ENCODE measurements at regions not wholly inside any gene's neighbourhood (a gene's known extent, or its start where the extent isn't known, plus 50 kb on each side); places are given as distances from the start of the nearest gene placed in this dataset.

GRCh38 chr7:3151784-3152183 is 108.1 kb upstream of the CARD11 start (continued):
- TF ChIP-seq, protein P1, sequence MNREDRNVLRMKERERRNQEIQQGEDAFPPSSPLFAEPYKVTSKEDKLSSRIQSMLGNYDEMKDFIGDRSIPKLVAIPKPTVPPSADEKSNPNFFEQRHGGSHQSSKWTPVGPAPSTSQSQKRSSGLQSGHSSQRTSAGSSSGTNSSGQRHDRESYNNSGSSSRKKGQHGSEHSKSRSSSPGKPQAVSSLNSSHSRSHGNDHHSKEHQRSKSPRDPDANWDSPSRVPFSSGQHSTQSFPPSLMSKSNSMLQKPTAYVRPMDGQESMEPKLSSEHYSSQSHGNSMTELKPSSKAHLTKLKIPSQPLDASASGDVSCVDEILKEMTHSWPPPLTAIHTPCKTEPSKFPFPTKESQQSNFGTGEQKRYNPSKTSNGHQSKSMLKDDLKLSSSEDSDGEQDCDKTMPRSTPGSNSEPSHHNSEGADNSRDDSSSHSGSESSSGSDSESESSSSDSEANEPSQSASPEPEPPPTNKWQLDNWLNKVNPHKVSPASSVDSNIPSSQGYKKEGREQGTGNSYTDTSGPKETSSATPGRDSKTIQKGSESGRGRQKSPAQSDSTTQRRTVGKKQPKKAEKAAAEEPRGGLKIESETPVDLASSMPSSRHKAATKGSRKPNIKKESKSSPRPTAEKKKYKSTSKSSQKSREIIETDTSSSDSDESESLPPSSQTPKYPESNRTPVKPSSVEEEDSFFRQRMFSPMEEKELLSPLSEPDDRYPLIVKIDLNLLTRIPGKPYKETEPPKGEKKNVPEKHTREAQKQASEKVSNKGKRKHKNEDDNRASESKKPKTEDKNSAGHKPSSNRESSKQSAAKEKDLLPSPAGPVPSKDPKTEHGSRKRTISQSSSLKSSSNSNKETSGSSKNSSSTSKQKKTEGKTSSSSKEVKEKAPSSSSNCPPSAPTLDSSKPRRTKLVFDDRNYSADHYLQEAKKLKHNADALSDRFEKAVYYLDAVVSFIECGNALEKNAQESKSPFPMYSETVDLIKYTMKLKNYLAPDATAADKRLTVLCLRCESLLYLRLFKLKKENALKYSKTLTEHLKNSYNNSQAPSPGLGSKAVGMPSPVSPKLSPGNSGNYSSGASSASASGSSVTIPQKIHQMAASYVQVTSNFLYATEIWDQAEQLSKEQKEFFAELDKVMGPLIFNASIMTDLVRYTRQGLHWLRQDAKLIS (CRISPR knock-in tag; IDR thresholded peaks at IDR 0.05; ENCODE audit: borderline replicate concordance): no peak
- TF ChIP-seq, protein P2, sequence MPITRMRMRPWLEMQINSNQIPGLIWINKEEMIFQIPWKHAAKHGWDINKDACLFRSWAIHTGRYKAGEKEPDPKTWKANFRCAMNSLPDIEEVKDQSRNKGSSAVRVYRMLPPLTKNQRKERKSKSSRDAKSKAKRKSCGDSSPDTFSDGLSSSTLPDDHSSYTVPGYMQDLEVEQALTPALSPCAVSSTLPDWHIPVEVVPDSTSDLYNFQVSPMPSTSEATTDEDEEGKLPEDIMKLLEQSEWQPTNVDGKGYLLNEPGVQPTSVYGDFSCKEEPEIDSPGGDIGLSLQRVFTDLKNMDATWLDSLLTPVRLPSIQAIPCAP (CRISPR knock-in tag; IDR thresholded peaks at IDR 0.05): no peak
- TF ChIP-seq CREB1 (CRISPR knock-in tag; IDR thresholded peaks at IDR 0.05): no peak
- TF ChIP-seq, protein P3, sequence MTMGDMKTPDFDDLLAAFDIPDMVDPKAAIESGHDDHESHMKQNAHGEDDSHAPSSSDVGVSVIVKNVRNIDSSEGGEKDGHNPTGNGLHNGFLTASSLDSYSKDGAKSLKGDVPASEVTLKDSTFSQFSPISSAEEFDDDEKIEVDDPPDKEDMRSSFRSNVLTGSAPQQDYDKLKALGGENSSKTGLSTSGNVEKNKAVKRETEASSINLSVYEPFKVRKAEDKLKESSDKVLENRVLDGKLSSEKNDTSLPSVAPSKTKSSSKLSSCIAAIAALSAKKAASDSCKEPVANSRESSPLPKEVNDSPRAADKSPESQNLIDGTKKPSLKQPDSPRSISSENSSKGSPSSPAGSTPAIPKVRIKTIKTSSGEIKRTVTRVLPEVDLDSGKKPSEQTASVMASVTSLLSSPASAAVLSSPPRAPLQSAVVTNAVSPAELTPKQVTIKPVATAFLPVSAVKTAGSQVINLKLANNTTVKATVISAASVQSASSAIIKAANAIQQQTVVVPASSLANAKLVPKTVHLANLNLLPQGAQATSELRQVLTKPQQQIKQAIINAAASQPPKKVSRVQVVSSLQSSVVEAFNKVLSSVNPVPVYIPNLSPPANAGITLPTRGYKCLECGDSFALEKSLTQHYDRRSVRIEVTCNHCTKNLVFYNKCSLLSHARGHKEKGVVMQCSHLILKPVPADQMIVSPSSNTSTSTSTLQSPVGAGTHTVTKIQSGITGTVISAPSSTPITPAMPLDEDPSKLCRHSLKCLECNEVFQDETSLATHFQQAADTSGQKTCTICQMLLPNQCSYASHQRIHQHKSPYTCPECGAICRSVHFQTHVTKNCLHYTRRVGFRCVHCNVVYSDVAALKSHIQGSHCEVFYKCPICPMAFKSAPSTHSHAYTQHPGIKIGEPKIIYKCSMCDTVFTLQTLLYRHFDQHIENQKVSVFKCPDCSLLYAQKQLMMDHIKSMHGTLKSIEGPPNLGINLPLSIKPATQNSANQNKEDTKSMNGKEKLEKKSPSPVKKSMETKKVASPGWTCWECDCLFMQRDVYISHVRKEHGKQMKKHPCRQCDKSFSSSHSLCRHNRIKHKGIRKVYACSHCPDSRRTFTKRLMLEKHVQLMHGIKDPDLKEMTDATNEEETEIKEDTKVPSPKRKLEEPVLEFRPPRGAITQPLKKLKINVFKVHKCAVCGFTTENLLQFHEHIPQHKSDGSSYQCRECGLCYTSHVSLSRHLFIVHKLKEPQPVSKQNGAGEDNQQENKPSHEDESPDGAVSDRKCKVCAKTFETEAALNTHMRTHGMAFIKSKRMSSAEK (CRISPR knock-in tag; IDR thresholded peaks at IDR 0.05; ENCODE audit: borderline replicate concordance): no peak
- no peak for TF ChIP-seq ZNF317 (CRISPR knock-in tag; IDR thresholded peaks at IDR 0.05; ENCODE audit: borderline replicate concordance, low read depth)

DNA sequence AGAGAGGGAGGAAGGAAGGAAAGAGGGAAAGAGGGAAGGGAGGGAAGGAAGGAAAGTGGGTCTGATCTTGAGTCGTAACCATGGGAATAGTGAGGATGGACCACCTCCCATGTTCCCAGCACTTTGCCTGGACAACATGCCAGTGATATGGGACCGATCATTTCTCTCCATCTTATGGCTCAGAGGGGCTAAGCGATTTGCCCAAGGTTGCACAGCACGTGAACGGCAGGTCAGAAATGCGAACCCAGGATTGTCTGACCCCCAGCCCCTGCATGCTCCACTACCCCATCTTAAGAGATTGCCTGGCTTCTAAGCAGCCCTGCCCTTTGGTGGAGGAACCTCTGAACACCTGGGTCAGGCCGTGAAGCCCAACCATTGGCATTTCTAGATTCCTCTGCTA is 109.0 kb upstream of the CARD11 start:
- ATAC-seq (no peak), DNase-seq (ENCODE audit: low spot score) (no peak)
- POLR2A ChIA-PET: no interaction called here
- TF ChIP-seq, protein P1 (CRISPR knock-in tag; IDR thresholded peaks at IDR 0.05; ENCODE audit: borderline replicate concordance): no peak
- TF ChIP-seq CBFB (CRISPR knock-in tag; IDR thresholded peaks at IDR 0.05; ENCODE audit: low read depth) (no peak), SMAD4 (CRISPR knock-in tag; IDR thresholded peaks at IDR 0.05) (no peak), MLX (CRISPR knock-in tag; IDR thresholded peaks at IDR 0.05) (no peak), NR2C2 (CRISPR knock-in tag; IDR thresholded peaks at IDR 0.05) (no peak), NR1H2 (CRISPR knock-in tag; IDR thresholded peaks at IDR 0.05) (no peak), TEAD1 (CRISPR knock-in tag; IDR thresholded peaks at IDR 0.05) (no peak)
- TF ChIP-seq, protein P4, sequence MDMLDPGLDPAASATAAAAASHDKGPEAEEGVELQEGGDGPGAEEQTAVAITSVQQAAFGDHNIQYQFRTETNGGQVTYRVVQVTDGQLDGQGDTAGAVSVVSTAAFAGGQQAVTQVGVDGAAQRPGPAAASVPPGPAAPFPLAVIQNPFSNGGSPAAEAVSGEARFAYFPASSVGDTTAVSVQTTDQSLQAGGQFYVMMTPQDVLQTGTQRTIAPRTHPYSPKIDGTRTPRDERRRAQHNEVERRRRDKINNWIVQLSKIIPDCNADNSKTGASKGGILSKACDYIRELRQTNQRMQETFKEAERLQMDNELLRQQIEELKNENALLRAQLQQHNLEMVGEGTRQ (CRISPR knock-in tag; IDR thresholded peaks at IDR 0.05): no peak
- no peak overlapping the region for H3K27ac Mint-ChIP-seq
- H3K36me3 Mint-ChIP-seq: peaks cover 4% of the 10 kb centered on the region
- CTCF ChIA-PET: no interaction called here
- peaks cover 10% of the 10 kb centered on the region for H3K4me1 Mint-ChIP-seq
- no peaks in the 10 kb centered on the region for H3K27me3 Mint-ChIP-seq (ENCODE audit: low read depth)
- H3K4me3 Mint-ChIP-seq: no peak overlapping the region
- H3K9me3 Mint-ChIP-seq: peaks cover 9% of the 10 kb centered on the region

All from WTC11 (cell line).